Astrocyte (in vitro differentiated cells and primary cell): ENCODE measurements at regions not wholly inside any gene's neighbourhood (a gene's known extent, or its start where the extent isn't known, plus 50 kb on each side); places are given as distances from the start of the nearest gene placed in this dataset.
"Not testable (repeated sequence)": the region's sequence is repeated elsewhere in the genome, so short reads cannot be mapped to it uniquely, and the experiment has no call there.

ENCODE experiments used
- DNase-seq: peaks from one replicate; pipeline ENCODE4 v3.0.0-alpha.2; 2010; ENCODE audit warnings: low read depth
- FAIRE-seq: peaks from 2 replicates; lab custom pipeline; 2011; peaks lifted over from hg19 to GRCh38; lab: Jason Lieb, UNC
- H2AFZ ChIP-seq: 2 replicates; pipeline ENCODE4 v1.6.0; 2012; ENCODE audit warnings: low read depth, low read length, inconsistent platforms
- H3K27ac ChIP-seq: 2 replicates; pipeline ENCODE4 v1.5.1; 2011; ENCODE audit warnings: low read depth, low read length, inconsistent platforms
- H3K27me3 ChIP-seq: 2 replicates; pipeline ENCODE4 v1.6.0; 2011; ENCODE audit warnings: low read length, inconsistent platforms; ENCODE audit not compliant: insufficient read depth
- H3K36me3 ChIP-seq: 2 replicates; pipeline ENCODE4 v1.5.1; 2011; ENCODE audit warnings: low read length, inconsistent platforms; ENCODE audit not compliant: insufficient read depth
- H3K4me1 ChIP-seq: 2 replicates; pipeline ENCODE4 v1.5.1; 2011; ENCODE audit warnings: low read length, inconsistent platforms; ENCODE audit not compliant: insufficient read depth
- H3K4me2 ChIP-seq: 2 replicates; pipeline ENCODE4 v1.6.0; 2012; ENCODE audit warnings: low read length, inconsistent platforms
- H3K4me3 ChIP-seq: 2 replicates; pipeline ENCODE4 v1.5.1; 2011; ENCODE audit warnings: low read depth, mild to moderate bottlenecking, low read length, inconsistent platforms; ENCODE audit not compliant: insufficient read depth
- H3K79me2 ChIP-seq: 2 replicates; pipeline ENCODE4 v1.6.0; 2012; ENCODE audit warnings: mild to moderate bottlenecking, low read length, inconsistent platforms; ENCODE audit not compliant: insufficient read depth
- H3K9ac ChIP-seq: 2 replicates; pipeline ENCODE4 v1.6.0; 2012; ENCODE audit warnings: mild to moderate bottlenecking, low read length, inconsistent platforms
- H3K9me3 ChIP-seq: 2 replicates; pipeline ENCODE4 v1.5.1; 2012; ENCODE audit warnings: low read depth, mild to moderate bottlenecking, low read length, inconsistent platforms; ENCODE audit not compliant: insufficient read depth
- H4K20me1 ChIP-seq: 2 replicates; pipeline ENCODE4 v1.6.0; 2012; ENCODE audit warnings: low read length, inconsistent platforms; ENCODE audit not compliant: insufficient read depth
- H3K27ac Mint-ChIP-seq: one replicate; pipeline ENCODE4 v1.8.0; 2021; ENCODE audit warnings: mild to moderate bottlenecking, mixed read lengths; ENCODE audit not compliant: unreplicated experiment
- H3K27me3 Mint-ChIP-seq: one replicate; pipeline ENCODE4 v1.8.0; 2021; ENCODE audit warnings: low read depth, mixed read lengths; ENCODE audit not compliant: unreplicated experiment
- H3K36me3 Mint-ChIP-seq: one replicate; pipeline ENCODE4 v1.8.0; 2021; ENCODE audit warnings: low read depth, mixed read lengths; ENCODE audit not compliant: unreplicated experiment
- H3K4me1 Mint-ChIP-seq: one replicate; pipeline ENCODE4 v1.8.0; 2021; ENCODE audit warnings: low read depth, mixed read lengths; ENCODE audit not compliant: unreplicated experiment
- H3K4me3 Mint-ChIP-seq: one replicate; pipeline ENCODE4 v1.8.0; 2021; ENCODE audit warnings: mild to moderate bottlenecking, moderate library complexity, mixed read lengths; ENCODE audit not compliant: unreplicated experiment
- H3K9me3 Mint-ChIP-seq: one replicate; pipeline ENCODE4 v1.8.0; 2021; ENCODE audit warnings: mild to moderate bottlenecking, mixed read lengths; ENCODE audit not compliant: unreplicated experiment
- CTCF ChIP-seq: IDR thresholded peaks from 2 replicates; pipeline ENCODE4 v1.5.1; 2011; ENCODE audit warnings: low read depth, mild to moderate bottlenecking, inconsistent platforms, low read length, moderate library complexity; ENCODE audit not compliant: insufficient read depth
- EZH2 ChIP-seq: IDR thresholded peaks from 2 replicates; pipeline ENCODE4 v1.6.1; 2012; ENCODE audit warnings: mild to moderate bottlenecking, low read length, inconsistent platforms; ENCODE audit not compliant: insufficient read depth

- Histone ChIP-seq H3K27ac (no peak overlapping the region), H3K9me3 (no peaks in the 10 kb centered on the region), H4K20me1 (no peaks in the 10 kb centered on the region), H3K9ac (no peak overlapping the region), H3K27me3 (peaks cover 6% of the 10 kb centered on the region), H3K36me3 (no peaks in the 10 kb centered on the region), H3K4me3 (no peak overlapping the region), H2AFZ (peak overlapping the region; percentile 61), H3K4me1 (peaks cover 6% of the 10 kb centered on the region), H3K4me2 (peak overlapping the region; percentile 69), H3K79me2 (no peaks in the 10 kb centered on the region)
- FAIRE-seq (peak; percentile 29), DNase-seq (peak; percentile 46)
- peaks cover 3% of the 10 kb centered on the region for H3K4me1 Mint-ChIP-seq
- H3K9me3 Mint-ChIP-seq, result no peaks in the 10 kb centered on the region
- H3K27ac Mint-ChIP-seq, result no peak overlapping the region
- H3K27me3 Mint-ChIP-seq, result peaks cover 17% of the 10 kb centered on the region
- H3K4me3 Mint-ChIP-seq, result no peak overlapping the region
- no peaks in the 10 kb centered on the region for H3K36me3 Mint-ChIP-seq
- peak; percentile 51 for TF ChIP-seq CTCF
- TF ChIP-seq EZH2, result no peak
Observed at GRCh38 chr5:54867310-54867944, 118.0 kb downstream of the ESM1 start.

- H3K27ac ChIP-seq, H3K9ac ChIP-seq, DNase-seq, H3K36me3 Mint-ChIP-seq, H4K20me1 ChIP-seq, H3K79me2 ChIP-seq, FAIRE-seq, H3K9me3 ChIP-seq, H3K36me3 ChIP-seq, H3K27me3 ChIP-seq, H3K27ac Mint-ChIP-seq, H3K4me2 ChIP-seq, H3K9me3 Mint-ChIP-seq, H3K4me3 Mint-ChIP-seq, H3K4me3 ChIP-seq, H2AFZ ChIP-seq: not testable (repeated sequence)
- H3K4me1 Mint-ChIP-seq, result peaks cover 14% of the 10 kb centered on the region
- peaks cover 20% of the 10 kb centered on the region for H3K4me1 ChIP-seq
- H3K27me3 Mint-ChIP-seq, result peaks cover 10% of the 10 kb centered on the region
Observed at GRCh38 chr5:54864911-54865515, 120.4 kb downstream of the ESM1 start.

GRCh38 chr5:54862036-54862435 lies 123.4 kb downstream of the ESM1 start:
- Mint-ChIP-seq H3K27ac (no peak overlapping the region), H3K4me1 (peaks cover 14% of the 10 kb centered on the region), H3K36me3 (peaks cover 5% of the 10 kb centered on the region), H3K4me3 (no peak overlapping the region), H3K9me3 (peaks cover 22% of the 10 kb centered on the region), H3K27me3 (peaks cover 4% of the 10 kb centered on the region)
- Histone ChIP-seq H3K27me3 (no peaks in the 10 kb centered on the region), H3K4me1 (peaks cover 18% of the 10 kb centered on the region), H3K4me2 (peak overlapping the region; percentile 70), H2AFZ (no peak overlapping the region), H3K9ac (no peak overlapping the region), H4K20me1 (no peaks in the 10 kb centered on the region), H3K79me2 (no peaks in the 10 kb centered on the region), H3K36me3 (no peaks in the 10 kb centered on the region), H3K9me3 (peaks cover 19% of the 10 kb centered on the region), H3K4me3 (peak overlapping the region; percentile 11), H3K27ac (peak overlapping the region; percentile 65)
- DNase-seq (peak; percentile 29), FAIRE-seq (no peak)
- TF ChIP-seq CTCF, result no peak
- TF ChIP-seq EZH2, result no peak
